Neural progenitor cell (in vitro differentiated cells): ENCODE measurements at regions not wholly inside any gene's neighbourhood (a gene's known extent, or its start where the extent isn't known, plus 50 kb on each side); places are given as distances from the start of the nearest gene placed in this dataset.

ENCODE experiments used
- EZH2phosphoT487 ChIP-seq: fragments of 200-600 bp; sonication (generic); IDR thresholded peaks from 2 replicates; pipeline ENCODE4 v1.6.1; 2017; ENCODE audit warnings: antibody characterized with exemption
- TF ChIP-seq, protein P1 (sequence below): fragments of 200-600 bp; sonication (generic); IDR thresholded peaks from 2 replicates; pipeline ENCODE4 v1.5.1; 2017; ENCODE audit warnings: antibody characterized with exemption, mild to moderate bottlenecking

- TF ChIP-seq, protein P1, sequence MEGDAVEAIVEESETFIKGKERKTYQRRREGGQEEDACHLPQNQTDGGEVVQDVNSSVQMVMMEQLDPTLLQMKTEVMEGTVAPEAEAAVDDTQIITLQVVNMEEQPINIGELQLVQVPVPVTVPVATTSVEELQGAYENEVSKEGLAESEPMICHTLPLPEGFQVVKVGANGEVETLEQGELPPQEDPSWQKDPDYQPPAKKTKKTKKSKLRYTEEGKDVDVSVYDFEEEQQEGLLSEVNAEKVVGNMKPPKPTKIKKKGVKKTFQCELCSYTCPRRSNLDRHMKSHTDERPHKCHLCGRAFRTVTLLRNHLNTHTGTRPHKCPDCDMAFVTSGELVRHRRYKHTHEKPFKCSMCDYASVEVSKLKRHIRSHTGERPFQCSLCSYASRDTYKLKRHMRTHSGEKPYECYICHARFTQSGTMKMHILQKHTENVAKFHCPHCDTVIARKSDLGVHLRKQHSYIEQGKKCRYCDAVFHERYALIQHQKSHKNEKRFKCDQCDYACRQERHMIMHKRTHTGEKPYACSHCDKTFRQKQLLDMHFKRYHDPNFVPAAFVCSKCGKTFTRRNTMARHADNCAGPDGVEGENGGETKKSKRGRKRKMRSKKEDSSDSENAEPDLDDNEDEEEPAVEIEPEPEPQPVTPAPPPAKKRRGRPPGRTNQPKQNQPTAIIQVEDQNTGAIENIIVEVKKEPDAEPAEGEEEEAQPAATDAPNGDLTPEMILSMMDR, result no peak
- TF ChIP-seq EZH2phosphoT487, result no peak
These were observed 90.5 kb upstream of the THBS2 start for GRCh38 chr6:169343886-169344749.
